ENCODE measurements at regions not wholly inside any gene's neighbourhood (a gene's known extent, or its start where the extent isn't known, plus 50 kb on each side); places are given as distances from the start of the nearest gene placed in this dataset.

DNA sequence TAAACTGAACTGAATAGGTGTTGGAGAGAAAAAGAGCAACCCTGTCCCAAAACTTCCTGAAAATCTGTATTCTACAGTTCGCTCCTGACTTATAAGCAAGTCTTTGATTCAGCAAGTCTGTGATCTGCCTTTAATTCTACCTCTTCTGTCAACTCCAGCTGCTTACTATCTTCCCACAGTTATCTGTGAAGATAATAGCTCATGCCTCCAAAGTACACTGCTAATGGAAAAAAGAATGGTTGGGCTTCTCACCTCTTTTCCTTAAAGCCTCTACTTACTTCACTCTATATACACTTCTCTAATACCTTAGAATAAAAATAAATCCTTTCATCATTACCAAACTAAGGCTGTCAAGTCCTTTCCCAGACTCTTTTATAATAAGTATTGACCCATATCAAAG, 391.5 kb upstream of the MIR17HG start:
- Histone ChIP-seq H3K9me3 (ENCODE audit: control insufficient read depth in 2 of 2, insufficient read depth in 1 of 2, low read depth in 1 of 2, low read length in 1 of 2) (no peaks in the 10 kb centered on the region), H3K4me3 (ENCODE audit: low read depth in 1 of 2, low read length in 2 of 2) (no peak overlapping the region), H3K36me3 (ENCODE audit: control insufficient read depth in 2 of 2, insufficient read depth in 2 of 2, low read length in 1 of 2) (no peaks in the 10 kb centered on the region), H3K27ac (ENCODE audit: low read depth in 2 of 2, low read length in 1 of 2) (no peak overlapping the region), H3K27me3 (ENCODE audit: control insufficient read depth in 1 of 2, insufficient read depth in 2 of 2, low read length in 2 of 2) (no peaks in the 10 kb centered on the region), H3K4me1 (ENCODE audit: control insufficient read depth in 2 of 2, insufficient read depth in 2 of 2, low read length in 1 of 2) (no peaks in the 10 kb centered on the region)
- 50 to 60% methylated on average over 1 of the region's 1 CpG for WGBS, 2 donors

DNA sequence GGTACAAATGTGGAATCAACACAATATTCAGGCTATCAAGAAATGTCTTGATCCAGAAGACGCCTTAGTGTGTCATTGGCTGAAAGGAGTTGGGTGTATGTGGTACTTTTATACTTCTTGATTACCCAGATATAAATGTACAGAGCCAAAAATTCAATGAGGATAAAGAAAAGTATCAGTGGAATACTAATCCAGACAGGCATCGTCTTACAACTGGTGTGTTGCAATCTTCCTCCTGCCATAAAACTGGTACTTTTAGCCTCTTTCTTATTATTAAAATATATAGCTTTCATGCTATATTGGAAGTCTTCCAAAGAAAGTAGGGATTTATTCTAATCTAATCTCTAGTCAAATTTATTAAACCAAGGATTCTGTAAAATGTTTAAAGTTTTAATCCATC, 388.6 kb upstream of the MIR17HG start:
- H3K4me3 ChIP-seq (ENCODE audit: low read depth in 1 of 2, low read length in 2 of 2) = no peak overlapping the region
- H3K27me3 ChIP-seq (ENCODE audit: control insufficient read depth in 1 of 2, insufficient read depth in 2 of 2, low read length in 2 of 2) = no peaks in the 10 kb centered on the region
- no peaks in the 10 kb centered on the region for H3K4me1 ChIP-seq (ENCODE audit: control insufficient read depth in 2 of 2, insufficient read depth in 2 of 2, low read length in 1 of 2)
- H3K9me3 ChIP-seq (ENCODE audit: control insufficient read depth in 2 of 2, insufficient read depth in 1 of 2, low read depth in 1 of 2, low read length in 1 of 2) = no peaks in the 10 kb centered on the region
- H3K27ac ChIP-seq (ENCODE audit: low read depth in 2 of 2, low read length in 1 of 2) = no peak overlapping the region
- no peaks in the 10 kb centered on the region for H3K36me3 ChIP-seq (ENCODE audit: control insufficient read depth in 2 of 2, insufficient read depth in 2 of 2, low read length in 1 of 2)
- WGBS, 2 donors = 74 to 76% methylated on average over 2 of the region's 2 CpGs

GRCh38 chr13:90968166-90968904, 379.2 kb upstream of the MIR17HG start:
- Histone ChIP-seq H3K27ac (ENCODE audit: low read depth in 2 of 2, low read length in 1 of 2) (no peak overlapping the region), H3K36me3 (ENCODE audit: control insufficient read depth in 2 of 2, insufficient read depth in 2 of 2, low read length in 1 of 2) (no peaks in the 10 kb centered on the region), H3K4me3 (ENCODE audit: low read depth in 1 of 2, low read length in 2 of 2) (no peak overlapping the region), H3K27me3 (ENCODE audit: control insufficient read depth in 1 of 2, insufficient read depth in 2 of 2, low read length in 2 of 2) (no peaks in the 10 kb centered on the region), H3K9me3 (ENCODE audit: control insufficient read depth in 2 of 2, insufficient read depth in 1 of 2, low read depth in 1 of 2, low read length in 1 of 2) (no peaks in the 10 kb centered on the region), H3K4me1 (ENCODE audit: control insufficient read depth in 2 of 2, insufficient read depth in 2 of 2, low read length in 1 of 2) (no peaks in the 10 kb centered on the region)
- 39% methylated on average over 2 of the region's 2 CpGs for WGBS, 2 donors

DNA sequence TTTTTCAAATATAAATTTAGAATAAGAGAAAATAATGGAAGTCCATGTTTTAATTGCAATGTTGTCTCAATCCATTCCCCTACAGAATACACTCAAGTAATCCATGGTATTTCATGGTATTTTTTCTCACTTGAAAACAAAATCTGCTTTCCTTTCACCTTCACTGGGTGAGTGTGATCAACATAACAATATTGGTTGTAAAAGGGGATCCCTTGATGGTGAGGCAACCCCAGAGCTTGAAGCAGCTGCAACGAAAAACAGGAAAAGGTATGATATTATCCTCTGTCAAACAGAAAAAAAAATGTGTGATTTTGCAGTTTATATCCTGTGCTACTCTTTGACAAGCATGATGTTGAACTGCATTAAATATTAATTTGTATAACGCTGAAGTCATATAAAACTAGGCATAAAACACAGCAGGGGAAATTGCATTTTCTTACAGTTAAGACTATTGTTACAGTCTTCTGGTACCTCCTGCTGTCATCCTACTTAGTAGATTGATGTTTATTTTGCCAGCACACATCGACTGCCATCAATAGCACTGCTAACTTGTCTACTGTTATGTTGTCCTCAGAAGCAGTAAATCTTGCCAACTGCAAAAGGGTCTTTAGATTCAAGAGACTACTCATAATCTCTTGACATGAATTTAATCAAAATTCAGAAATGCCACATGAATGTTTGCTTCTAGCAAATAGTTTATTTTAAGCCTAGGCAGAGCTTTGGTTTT, 373.1 kb upstream of the MIR17HG start:
- Histone ChIP-seq H3K4me3 (ENCODE audit: low read depth in 1 of 2, low read length in 2 of 2) (no peak overlapping the region), H3K9me3 (ENCODE audit: control insufficient read depth in 2 of 2, insufficient read depth in 1 of 2, low read depth in 1 of 2, low read length in 1 of 2) (peaks cover 0 to 6% of the 10 kb centered on the region in 2 donors), H3K4me1 (ENCODE audit: control insufficient read depth in 2 of 2, insufficient read depth in 2 of 2, low read length in 1 of 2) (no peaks in the 10 kb centered on the region), H3K27ac (ENCODE audit: low read depth in 2 of 2, low read length in 1 of 2) (no peak overlapping the region), H3K27me3 (ENCODE audit: control insufficient read depth in 1 of 2, insufficient read depth in 2 of 2, low read length in 2 of 2) (no peaks in the 10 kb centered on the region), H3K36me3 (ENCODE audit: control insufficient read depth in 2 of 2, insufficient read depth in 2 of 2, low read length in 1 of 2) (no peaks in the 10 kb centered on the region)
- 17 to 18% methylated on average over 3 of the region's 3 CpGs for WGBS, 2 donors

- Histone ChIP-seq H3K9me3 (ENCODE audit: control insufficient read depth in 2 of 2, insufficient read depth in 1 of 2, low read depth in 1 of 2, low read length in 1 of 2) (peaks cover 5 to 6% of the 10 kb centered on the region in 2 donors), H3K4me3 (ENCODE audit: low read depth in 1 of 2, low read length in 2 of 2) (no peak overlapping the region), H3K36me3 (ENCODE audit: control insufficient read depth in 2 of 2, insufficient read depth in 2 of 2, low read length in 1 of 2) (no peaks in the 10 kb centered on the region), H3K27me3 (ENCODE audit: control insufficient read depth in 1 of 2, insufficient read depth in 2 of 2, low read length in 2 of 2) (no peaks in the 10 kb centered on the region), H3K27ac (ENCODE audit: low read depth in 2 of 2, low read length in 1 of 2) (no peak overlapping the region), H3K4me1 (ENCODE audit: control insufficient read depth in 2 of 2, insufficient read depth in 2 of 2, low read length in 1 of 2) (no peaks in the 10 kb centered on the region)
- 69 to 81% methylated on average over 3 of the region's 3 CpGs for WGBS, 2 donors
Observed at GRCh38 chr13:90979059-90979458, 368.4 kb upstream of the MIR17HG start.

GRCh38 chr13:90984756-90985155, 362.7 kb upstream of the MIR17HG start:
- H3K4me1 ChIP-seq (ENCODE audit: control insufficient read depth in 2 of 2, insufficient read depth in 2 of 2, low read length in 1 of 2) = no peaks in the 10 kb centered on the region
- no peaks in the 10 kb centered on the region for H3K27me3 ChIP-seq (ENCODE audit: control insufficient read depth in 1 of 2, insufficient read depth in 2 of 2, low read length in 2 of 2)
- 84 to 86% methylated on average over 6 of the region's 6 CpGs for WGBS, 2 donors
- peaks cover 0 to 4% of the 10 kb centered on the region in 2 donors for H3K9me3 ChIP-seq (ENCODE audit: control insufficient read depth in 2 of 2, insufficient read depth in 1 of 2, low read depth in 1 of 2, low read length in 1 of 2)
- H3K36me3 ChIP-seq (ENCODE audit: control insufficient read depth in 2 of 2, insufficient read depth in 2 of 2, low read length in 1 of 2) = no peaks in the 10 kb centered on the region
- no peak overlapping the region for H3K27ac ChIP-seq (ENCODE audit: low read depth in 2 of 2, low read length in 1 of 2)
- H3K4me3 ChIP-seq (ENCODE audit: low read depth in 1 of 2, low read length in 2 of 2) = no peak overlapping the region

DNA sequence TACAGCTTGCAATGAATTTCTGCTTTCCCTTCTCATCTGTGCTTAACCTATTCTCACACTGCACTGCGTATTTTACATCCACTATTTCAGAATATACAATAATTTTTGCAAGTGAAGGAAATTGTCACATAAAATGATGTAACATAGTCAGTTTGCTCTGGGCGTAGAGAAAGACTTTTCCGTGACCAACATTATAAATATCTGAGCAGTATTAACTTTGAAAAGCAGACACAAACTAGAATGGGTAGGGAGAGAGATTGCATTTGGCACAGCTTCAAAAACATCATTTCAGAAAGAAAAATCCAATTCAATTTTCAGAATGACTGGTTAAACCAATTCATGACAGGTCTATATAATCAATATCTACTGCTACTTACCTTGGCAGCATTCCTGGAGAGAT, 352.5 kb upstream of the MIR17HG start:
- 80 to 84% methylated on average over 3 of the region's 3 CpGs for WGBS, 2 donors
- Histone ChIP-seq H3K27me3 (ENCODE audit: control insufficient read depth in 1 of 2, insufficient read depth in 2 of 2, low read length in 2 of 2) (no peaks in the 10 kb centered on the region), H3K4me3 (ENCODE audit: low read depth in 1 of 2, low read length in 2 of 2) (no peak overlapping the region)

GRCh38 chr13:90995614-90996013, 351.9 kb upstream of the MIR17HG start:
- Histone ChIP-seq H3K27me3 (ENCODE audit: control insufficient read depth in 1 of 2, insufficient read depth in 2 of 2, low read length in 2 of 2) (no peaks in the 10 kb centered on the region), H3K9me3 (ENCODE audit: control insufficient read depth in 2 of 2, insufficient read depth in 1 of 2, low read depth in 1 of 2, low read length in 1 of 2) (no peaks in the 10 kb centered on the region), H3K4me3 (ENCODE audit: low read depth in 1 of 2, low read length in 2 of 2) (no peak overlapping the region), H3K4me1 (ENCODE audit: control insufficient read depth in 2 of 2, insufficient read depth in 2 of 2, low read length in 1 of 2) (no peaks in the 10 kb centered on the region), H3K36me3 (ENCODE audit: control insufficient read depth in 2 of 2, insufficient read depth in 2 of 2, low read length in 1 of 2) (no peaks in the 10 kb centered on the region), H3K27ac (ENCODE audit: low read depth in 2 of 2, low read length in 1 of 2) (no peak overlapping the region)
- 65 to 67% methylated on average over 4 of the region's 4 CpGs for WGBS, 2 donors

More for the DNA sequence above, 352.5 kb upstream of the MIR17HG start:
- no peak overlapping the region for H3K27ac ChIP-seq (ENCODE audit: low read depth in 2 of 2, low read length in 1 of 2)
- no peaks in the 10 kb centered on the region for H3K36me3 ChIP-seq (ENCODE audit: control insufficient read depth in 2 of 2, insufficient read depth in 2 of 2, low read length in 1 of 2)
- no peaks in the 10 kb centered on the region for H3K9me3 ChIP-seq (ENCODE audit: control insufficient read depth in 2 of 2, insufficient read depth in 1 of 2, low read depth in 1 of 2, low read length in 1 of 2)
- no peaks in the 10 kb centered on the region for H3K4me1 ChIP-seq (ENCODE audit: control insufficient read depth in 2 of 2, insufficient read depth in 2 of 2, low read length in 1 of 2)

DNA sequence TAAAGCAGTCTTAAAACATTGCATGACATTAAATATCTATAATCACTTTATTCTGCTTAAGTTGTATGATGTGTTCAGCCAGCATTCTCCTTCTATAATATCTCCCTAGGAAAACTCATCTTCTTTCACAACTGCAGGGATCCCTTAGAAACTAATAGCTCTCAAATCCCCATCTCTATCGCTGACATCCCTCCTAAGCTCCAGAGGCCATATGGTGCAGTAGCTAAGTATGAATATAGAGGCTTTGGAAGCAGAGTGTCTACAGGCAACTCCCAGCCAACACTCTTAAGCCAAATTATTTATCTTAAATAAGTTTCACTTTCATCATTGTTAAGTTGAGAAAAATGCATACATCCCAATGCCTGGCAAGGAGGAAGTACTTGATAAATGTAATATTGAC, 349.5 kb upstream of the MIR17HG start:
- H3K27ac ChIP-seq (ENCODE audit: low read depth in 2 of 2, low read length in 1 of 2) = no peak overlapping the region
- H3K9me3 ChIP-seq (ENCODE audit: control insufficient read depth in 2 of 2, insufficient read depth in 1 of 2, low read depth in 1 of 2, low read length in 1 of 2) = no peaks in the 10 kb centered on the region
- no peaks in the 10 kb centered on the region for H3K36me3 ChIP-seq (ENCODE audit: control insufficient read depth in 2 of 2, insufficient read depth in 2 of 2, low read length in 1 of 2)
- no peaks in the 10 kb centered on the region for H3K4me1 ChIP-seq (ENCODE audit: control insufficient read depth in 2 of 2, insufficient read depth in 2 of 2, low read length in 1 of 2)
- WGBS, 2 donors = 65 to 73% methylated on average over 1 of the region's 1 CpG
- no peaks in the 10 kb centered on the region for H3K27me3 ChIP-seq (ENCODE audit: control insufficient read depth in 1 of 2, insufficient read depth in 2 of 2, low read length in 2 of 2)
- no peak overlapping the region for H3K4me3 ChIP-seq (ENCODE audit: low read depth in 1 of 2, low read length in 2 of 2)

GRCh38 chr13:90999401-90999800, 348.1 kb upstream of the MIR17HG start:
- Histone ChIP-seq H3K36me3 (ENCODE audit: control insufficient read depth in 2 of 2, insufficient read depth in 2 of 2, low read length in 1 of 2) (no peaks in the 10 kb centered on the region), H3K27ac (ENCODE audit: low read depth in 2 of 2, low read length in 1 of 2) (no peak overlapping the region), H3K27me3 (ENCODE audit: control insufficient read depth in 1 of 2, insufficient read depth in 2 of 2, low read length in 2 of 2) (no peaks in the 10 kb centered on the region), H3K4me3 (ENCODE audit: low read depth in 1 of 2, low read length in 2 of 2) (no peak overlapping the region), H3K9me3 (ENCODE audit: control insufficient read depth in 2 of 2, insufficient read depth in 1 of 2, low read depth in 1 of 2, low read length in 1 of 2) (no peaks in the 10 kb centered on the region), H3K4me1 (ENCODE audit: control insufficient read depth in 2 of 2, insufficient read depth in 2 of 2, low read length in 1 of 2) (no peaks in the 10 kb centered on the region)

Data from esophagus (tissue), 2 donors.